SK-N-SH treated with all-trans-retinoic acid at 6 μM for 48 hours (cell line): ENCODE measurements at regions not wholly inside any gene's neighbourhood (a gene's known extent, or its start where the extent isn't known, plus 50 kb on each side); places are given as distances from the start of the nearest gene placed in this dataset.

Experiments
- ATAC-seq: fragments of 200-7000 bp; cut with Tn5 transposase; 3 replicates; pipeline ENCODE4 v1.9.1; 2020; ENCODE audit warnings: mild to moderate bottlenecking, moderate library complexity
- ARNTL ChIP-seq: fragments of 450-650 bp; formaldehyde crosslinking; IDR thresholded peaks from 2 replicates; pipeline ENCODE4 v1.5.0; 2020; ENCODE audit warnings: low read depth, mild to moderate bottlenecking, moderate library complexity, borderline replicate concordance
- BACH2 ChIP-seq: fragments of 250-450 bp; sonication (Bioruptor Pico); IDR thresholded peaks from 2 replicates; pipeline ENCODE4 v1.9.0; 2021; ENCODE audit warnings: mild to moderate bottlenecking, borderline replicate concordance
- CREB5 ChIP-seq: fragments of 250-450 bp; sonication (Bioruptor Pico); IDR thresholded peaks from 2 replicates; pipeline ENCODE4 v1.5.1; 2020; ENCODE audit warnings: low read depth, mild to moderate bottlenecking, moderate library complexity
- CSDC2 ChIP-seq: fragments of 250-450 bp; sonication (Bioruptor Pico); IDR thresholded peaks from 2 replicates; pipeline ENCODE4 v1.5.0; 2020; ENCODE audit warnings: mild to moderate bottlenecking, moderate library complexity
- CSRNP3 ChIP-seq: fragments of 250-450 bp; sonication (Bioruptor Pico); IDR thresholded peaks from 2 replicates; pipeline ENCODE4 v1.5.1; 2021; ENCODE audit warnings: mild to moderate bottlenecking, moderate library complexity
- ESRRG ChIP-seq: fragments of 250-450 bp; sonication (Bioruptor Pico); IDR thresholded peaks from 2 replicates; pipeline ENCODE4 v1.6.1; 2021; ENCODE audit warnings: mild to moderate bottlenecking
- GLIS3 ChIP-seq: fragments of 250-450 bp; sonication (Bioruptor Pico); IDR thresholded peaks from 2 replicates; pipeline ENCODE4 v1.5.0; 2020; ENCODE audit warnings: mild to moderate bottlenecking, moderate library complexity
- ISL1 ChIP-seq: fragments of 250-450 bp; sonication (Bioruptor Pico); IDR thresholded peaks from 2 replicates; pipeline ENCODE4 v2.1.2; 2022; ENCODE audit warnings: mild to moderate bottlenecking, moderate library complexity
- OSR1 ChIP-seq: fragments of 250-450 bp; sonication (Bioruptor Pico); IDR thresholded peaks from 2 replicates; pipeline ENCODE4 v1.8.0; 2022; ENCODE audit warnings: moderate library complexity, mild to moderate bottlenecking, inconsistent platforms
- PATZ1 ChIP-seq: fragments of 250-450 bp; sonication (Bioruptor Pico); IDR thresholded peaks from 2 replicates; pipeline ENCODE4 v1.8.0; 2020; ENCODE audit warnings: mild to moderate bottlenecking, moderate library complexity, borderline replicate concordance
- POU6F1 ChIP-seq: fragments of 250-450 bp; sonication (Bioruptor Pico); IDR thresholded peaks from 2 replicates; pipeline ENCODE4 v1.8.0; 2021; ENCODE audit warnings: low read depth, mild to moderate bottlenecking, moderate library complexity, borderline replicate concordance
- SNAI2 ChIP-seq: fragments of 250-450 bp; sonication (Bioruptor Pico); IDR thresholded peaks from 2 replicates; pipeline ENCODE4 v1.5.0; 2020; ENCODE audit warnings: mild to moderate bottlenecking, moderate library complexity
- TCF4 ChIP-seq: fragments of 250-450 bp; sonication (Bioruptor Pico); IDR thresholded peaks from 2 replicates; pipeline ENCODE4 v1.8.0; 2021; ENCODE audit warnings: mild to moderate bottlenecking, moderate library complexity, borderline replicate concordance
- TOX ChIP-seq: fragments of 250-450 bp; sonication (Bioruptor Pico); IDR thresholded peaks from 2 replicates; pipeline ENCODE4 v1.8.0; 2021; ENCODE audit warnings: mild to moderate bottlenecking, moderate library complexity, borderline replicate concordance
- ZC3H10 ChIP-seq: fragments of 250-450 bp; sonication (Bioruptor Pico); IDR thresholded peaks from 2 replicates; pipeline ENCODE4 v1.5.1; 2021; ENCODE audit warnings: mild to moderate bottlenecking, moderate library complexity
- ZFP3 ChIP-seq: fragments of 250-450 bp; sonication (Bioruptor Pico); IDR thresholded peaks from 2 replicates; pipeline ENCODE4 v1.5.0; 2020; ENCODE audit warnings: mild to moderate bottlenecking, moderate library complexity
- ZFP30 ChIP-seq: fragments of 450-650 bp; formaldehyde crosslinking; IDR thresholded peaks from 2 replicates; pipeline ENCODE4 v1.5.0; 2022; ENCODE audit warnings: mild to moderate bottlenecking, moderate library complexity
- ZNF565 ChIP-seq: fragments of 450-650 bp; formaldehyde crosslinking; conservative IDR thresholded peaks from 2 replicates; pipeline ENCODE4 v1.5.0; 2020; ENCODE audit warnings: low read depth, mild to moderate bottlenecking, moderate library complexity
- ZNF70 ChIP-seq: fragments of 450-650 bp; formaldehyde crosslinking; IDR thresholded peaks from 2 replicates; pipeline ENCODE4 v1.5.0; 2020; ENCODE audit warnings: mild to moderate bottlenecking, moderate library complexity
- ZNF8 ChIP-seq: fragments of 450-650 bp; formaldehyde crosslinking; IDR thresholded peaks from 2 replicates; pipeline ENCODE4 v1.5.0; 2020; ENCODE audit warnings: mild to moderate bottlenecking, moderate library complexity

GRCh38 chr15:47388299-47388698 lies 329.0 kb upstream of the SEMA6D start (continued):
- TF ChIP-seq PATZ1 (CRISPR knock-in tag) (no peak), CSDC2 (CRISPR knock-in tag) (no peak), CSRNP3 (CRISPR knock-in tag) (no peak), ARNTL (CRISPR knock-in tag) (no peak)

- TF ChIP-seq BACH2 (CRISPR knock-in tag) (no peak), ZC3H10 (CRISPR knock-in tag) (no peak), TOX (CRISPR knock-in tag) (no peak), POU6F1 (CRISPR knock-in tag) (no peak), ISL1 (CRISPR knock-in tag) (no peak), ARNTL (CRISPR knock-in tag) (no peak), ZNF8 (CRISPR knock-in tag) (no peak), ZNF565 (CRISPR knock-in tag) (no peak), PATZ1 (CRISPR knock-in tag) (no peak), CSDC2 (CRISPR knock-in tag) (no peak), OSR1 (CRISPR knock-in tag) (no peak), ESRRG (no peak), GLIS3 (CRISPR knock-in tag) (no peak), CREB5 (no peak), ZFP30 (CRISPR knock-in tag) (no peak), CSRNP3 (CRISPR knock-in tag) (no peak), TCF4 (CRISPR knock-in tag) (no peak), ZNF70 (no peak)
- ATAC-seq: no peak
These were observed 327.0 kb upstream of the SEMA6D start for GRCh38 chr15:47390208-47390765.

GRCh38 chr15:47394286-47394809 lies 323.0 kb upstream of the SEMA6D start:
- no peak for ATAC-seq
- no peak for TF ChIP-seq CSRNP3 (CRISPR knock-in tag)
- no peak for TF ChIP-seq GLIS3 (CRISPR knock-in tag)
- TF ChIP-seq ZNF70: no peak
- no peak for TF ChIP-seq OSR1 (CRISPR knock-in tag)
- TF ChIP-seq CREB5: no peak
- TF ChIP-seq ZFP3 (CRISPR knock-in tag): no peak
- TF ChIP-seq BACH2 (CRISPR knock-in tag): no peak
- TF ChIP-seq ISL1 (CRISPR knock-in tag): no peak
- TF ChIP-seq ZFP30 (CRISPR knock-in tag): no peak
- TF ChIP-seq PATZ1 (CRISPR knock-in tag): no peak
- no peak for TF ChIP-seq ZC3H10 (CRISPR knock-in tag)
- no peak for TF ChIP-seq SNAI2 (CRISPR knock-in tag)
